Epidermal melanocyte (primary cell): ENCODE measurements at regions not wholly inside any gene's neighbourhood (a gene's known extent, or its start where the extent isn't known, plus 50 kb on each side); places are given as distances from the start of the nearest gene placed in this dataset.

Experiments
- DNase-seq: peaks from one replicate; pipeline ENCODE4 v3.0.0; 2011; ENCODE audit warnings: low spot score; ENCODE audit not compliant: insufficient read length

DNA sequence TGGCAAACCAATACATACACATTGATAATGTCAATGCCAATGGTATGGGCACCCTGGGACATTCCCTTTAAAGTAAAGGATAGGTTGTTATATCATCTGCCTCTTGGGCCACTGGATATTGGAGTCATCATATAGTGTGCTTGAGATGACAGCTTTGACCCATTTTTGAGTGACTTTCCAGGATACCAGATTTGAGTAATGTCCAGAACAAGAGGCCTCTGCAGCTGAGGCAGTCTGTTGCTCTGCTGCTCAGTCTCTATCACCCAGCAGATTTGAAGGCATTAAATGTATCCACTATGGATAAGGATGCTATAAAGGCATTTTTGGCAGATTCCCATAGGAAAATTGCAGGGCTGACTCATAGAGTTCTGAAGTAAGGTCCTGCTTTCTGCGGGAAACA, 525.6 kb upstream of the SEMA6A start:
- no peak for DNase-seq

DNA sequence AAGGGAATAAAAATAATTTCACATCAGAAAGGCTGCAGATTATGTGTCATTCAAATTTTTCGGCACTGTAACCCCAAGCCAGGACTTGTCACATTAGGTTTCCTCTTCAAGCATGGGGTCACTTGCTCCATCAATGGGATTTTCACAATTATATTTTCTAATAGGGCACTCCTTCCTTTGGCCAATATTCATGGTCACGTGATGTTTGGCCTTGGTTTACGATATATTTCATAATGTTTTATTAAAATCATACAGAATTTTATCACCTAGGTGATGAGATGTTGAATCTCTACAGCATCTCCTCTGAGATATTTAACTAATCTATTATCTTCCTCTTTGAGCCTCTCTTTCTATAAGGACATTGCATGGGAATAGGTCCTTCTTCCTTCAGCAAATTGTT, 523.5 kb upstream of the SEMA6A start:
- DNase-seq: no peak

DNA sequence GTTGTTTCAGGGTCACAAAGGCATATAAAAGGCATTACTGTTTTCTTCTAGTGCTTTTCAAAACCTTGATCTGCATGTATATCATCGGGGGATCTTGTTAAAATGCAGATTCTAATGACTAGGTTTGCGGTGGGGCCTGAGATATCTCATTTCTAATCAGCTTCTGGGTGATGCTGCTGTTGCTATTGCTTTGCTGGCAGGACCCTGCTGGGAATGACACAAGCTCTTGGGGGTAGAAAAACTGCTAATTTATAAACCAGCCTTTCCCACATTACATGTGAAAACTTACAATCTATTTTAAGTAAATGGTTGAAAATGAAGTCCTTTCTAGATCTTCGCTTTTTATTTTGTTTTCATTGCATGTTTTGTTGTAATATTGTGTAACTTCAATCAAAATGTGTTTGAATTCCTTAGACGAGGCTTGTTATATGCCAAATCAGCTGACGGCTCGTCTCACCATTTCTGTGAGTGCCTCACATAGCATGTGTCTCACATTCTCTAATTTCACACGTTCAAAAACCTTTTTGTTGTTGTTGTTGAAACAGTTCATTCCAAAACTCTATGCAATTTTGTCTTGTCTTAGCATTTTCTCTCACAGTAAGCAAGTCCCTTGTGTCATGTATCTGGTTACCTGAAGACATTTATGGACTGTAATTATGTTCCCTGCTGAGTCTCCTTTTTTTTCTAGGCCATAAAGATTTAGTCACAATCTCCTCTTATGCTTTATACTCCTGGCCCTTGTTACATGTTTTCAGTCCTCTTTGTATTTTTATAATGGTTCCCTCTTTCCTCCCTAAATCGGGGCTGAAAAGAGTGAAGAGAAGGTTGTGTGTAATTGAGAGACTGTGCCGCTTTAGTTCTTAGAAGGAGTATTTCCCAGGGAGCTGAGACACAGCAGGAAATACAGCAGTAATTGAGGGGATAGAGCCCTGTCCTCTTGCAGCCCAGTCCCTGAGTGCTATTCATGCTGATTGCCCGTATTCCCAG, 521.0 kb upstream of the SEMA6A start:
- no peak for DNase-seq

DNA sequence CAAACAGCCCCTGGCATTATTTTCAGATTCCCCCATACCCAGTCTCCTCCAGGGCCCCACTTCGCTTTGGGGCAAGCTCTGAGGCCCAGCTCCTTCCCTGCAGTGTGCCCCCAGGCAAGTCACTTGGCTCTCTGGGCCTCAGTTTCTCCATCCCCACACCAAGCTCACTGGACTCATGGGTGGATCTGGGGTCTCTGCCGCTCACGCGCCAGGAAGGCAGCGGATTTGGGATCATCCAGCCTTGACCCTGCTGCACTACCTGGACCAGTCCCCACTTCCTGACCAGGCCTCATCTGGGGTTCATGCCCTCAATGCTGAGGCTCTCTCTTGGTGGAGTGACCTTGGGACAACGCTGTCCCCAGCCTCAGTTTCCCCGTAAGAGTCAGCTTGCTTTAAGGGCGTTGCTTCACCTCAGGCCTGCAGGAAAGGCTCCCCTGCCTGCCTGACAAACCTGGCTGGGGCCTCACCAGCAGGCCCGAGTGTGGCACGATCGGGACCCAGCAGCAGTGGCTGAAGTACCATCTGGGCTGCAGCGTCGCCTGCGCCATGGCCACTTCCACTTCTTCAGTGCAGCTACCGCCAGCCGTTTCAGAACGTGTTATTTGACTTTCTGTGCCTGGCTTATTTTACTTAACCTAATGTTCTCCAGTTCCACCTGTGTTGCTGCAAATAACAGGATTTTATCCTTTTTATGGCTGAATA, 519.6 kb upstream of the SEMA6A start:
- DNase-seq: no peak

DNA sequence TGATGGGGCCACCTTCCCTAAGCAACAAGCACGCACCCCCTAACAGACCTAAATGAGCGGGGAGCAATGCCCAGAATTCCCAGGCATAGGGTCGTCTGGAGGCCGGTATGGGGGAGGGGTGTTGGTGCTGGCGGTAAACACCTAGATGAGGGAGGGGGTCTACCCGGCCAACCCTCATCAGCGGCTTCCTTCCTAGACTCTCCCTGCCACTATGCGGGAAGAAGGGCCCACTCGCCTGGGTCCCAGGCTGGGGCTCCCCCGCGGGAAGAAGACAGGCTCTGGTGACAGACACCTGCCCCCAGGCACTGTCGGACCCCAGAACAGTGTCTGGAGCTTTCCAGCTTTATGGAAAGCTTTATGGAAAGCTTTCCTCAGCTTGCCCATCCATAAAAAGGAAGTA, 519.0 kb upstream of the SEMA6A start:
- DNase-seq: no peak

DNA sequence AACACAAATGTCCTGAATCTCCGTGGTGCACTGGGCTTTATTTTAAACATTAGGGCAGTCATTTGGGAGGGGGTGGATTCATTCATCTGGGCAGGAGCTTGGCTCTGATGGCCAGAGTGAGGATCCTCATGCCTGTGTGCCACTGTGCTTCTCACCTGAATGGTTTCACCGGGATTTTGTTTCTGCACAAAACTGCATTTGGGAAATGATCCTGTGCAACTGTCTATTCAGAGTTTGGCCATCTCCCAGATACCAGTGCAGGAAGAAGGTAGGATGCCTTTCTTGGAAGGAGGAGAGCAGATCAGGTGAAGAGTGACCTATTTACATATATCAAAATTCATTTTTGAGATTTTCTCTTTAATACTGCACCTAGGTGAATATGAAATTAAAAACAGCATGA, 514.4 kb upstream of the SEMA6A start:
- DNase-seq: no peak

DNA sequence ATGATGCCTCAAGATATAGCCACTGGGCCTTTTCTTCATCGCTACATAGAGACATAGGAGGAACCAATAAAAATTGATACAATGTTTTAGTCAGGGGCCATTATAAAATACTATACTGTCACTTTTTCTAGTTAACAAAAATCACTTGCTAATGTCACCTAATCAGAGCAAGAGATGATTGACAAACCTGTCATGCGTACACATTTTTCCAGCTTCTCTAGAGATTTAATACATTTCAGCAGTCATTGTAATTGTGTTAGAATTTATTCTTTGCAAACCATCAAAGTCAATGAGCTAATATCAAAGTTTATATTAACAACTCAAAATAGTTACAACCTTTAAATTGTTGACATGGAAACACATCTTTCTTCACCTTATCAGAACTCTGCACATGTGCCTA, 513.6 kb upstream of the SEMA6A start:
- no peak for DNase-seq

DNA sequence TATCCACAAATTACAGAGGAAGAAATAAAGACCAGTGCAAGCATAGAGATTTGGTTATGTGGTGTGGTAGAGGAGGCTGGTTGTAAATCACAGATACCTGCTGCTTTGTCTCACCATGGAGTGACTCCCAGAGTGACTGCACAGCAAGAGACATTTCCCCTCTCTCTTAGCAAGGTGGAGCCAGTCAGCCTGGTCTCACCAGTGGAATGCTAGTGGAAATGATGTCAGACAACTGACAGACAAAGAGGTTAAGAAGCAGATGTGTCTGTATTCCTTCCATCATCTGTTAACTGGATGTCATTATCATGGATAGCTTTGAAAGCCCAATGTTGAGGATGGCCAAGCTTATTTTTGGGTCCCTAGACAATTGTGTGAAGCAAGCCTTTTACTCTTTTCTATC, 509.4 kb upstream of the SEMA6A start:
- no peak for DNase-seq

DNA sequence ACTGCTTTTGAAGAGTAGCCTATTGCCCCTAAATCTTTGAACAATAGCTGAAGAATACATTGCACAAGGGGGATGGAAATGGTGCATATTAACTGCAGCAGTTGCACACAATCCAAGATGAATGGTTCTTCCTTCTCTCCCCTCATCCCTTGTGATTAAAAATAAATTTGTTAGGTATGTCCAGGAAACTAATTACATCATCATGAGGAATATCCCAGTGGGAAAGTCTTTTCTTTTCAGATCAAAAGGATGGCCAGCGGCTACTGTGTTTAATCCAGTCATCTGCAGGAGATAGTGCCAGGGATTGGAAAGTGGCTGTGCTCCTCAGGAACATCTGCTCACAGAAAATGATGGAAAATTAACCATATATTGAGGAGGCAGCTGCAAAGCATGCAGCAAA, 508.4 kb upstream of the SEMA6A start:
- DNase-seq: no peak

DNA sequence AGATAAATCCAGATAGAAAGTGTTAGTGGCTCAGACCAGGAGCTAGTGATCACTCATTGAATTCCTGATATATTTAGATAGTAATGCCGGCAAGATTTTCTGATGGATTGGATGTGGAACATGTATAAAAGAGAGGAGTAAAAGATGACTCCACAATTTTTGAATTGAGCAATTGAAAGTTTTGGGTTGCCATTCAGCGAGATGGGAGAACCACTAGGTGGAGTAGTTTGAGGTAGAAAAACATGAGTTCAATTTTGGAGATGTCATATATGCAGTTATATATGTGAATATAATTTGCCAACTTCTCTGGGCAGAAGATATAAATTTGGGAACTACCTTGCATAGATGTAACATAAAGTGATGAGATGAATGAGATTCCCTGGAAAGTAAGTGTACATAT, 502.5 kb upstream of the SEMA6A start:
- DNase-seq: no peak

DNA sequence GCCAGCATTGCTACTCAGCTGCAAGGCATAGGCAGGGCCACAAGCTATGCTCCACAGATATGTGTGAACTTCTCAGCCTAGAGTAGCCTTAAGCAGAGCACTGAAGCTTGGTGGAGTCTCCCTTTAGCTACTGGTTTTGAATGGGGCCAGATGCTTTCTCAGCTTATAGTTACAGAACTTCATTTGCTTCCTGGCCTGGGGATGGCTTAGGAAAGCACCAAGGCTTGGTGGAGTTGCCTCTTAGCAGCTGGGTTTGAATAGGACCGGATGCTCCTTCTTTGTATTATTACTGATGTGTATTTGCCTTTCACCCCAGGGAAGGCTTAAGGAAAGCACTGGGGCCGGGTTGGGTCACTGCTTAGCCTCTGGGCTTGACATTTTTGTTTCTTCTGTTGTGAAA, 497.8 kb upstream of the SEMA6A start:
- no peak for DNase-seq

DNA sequence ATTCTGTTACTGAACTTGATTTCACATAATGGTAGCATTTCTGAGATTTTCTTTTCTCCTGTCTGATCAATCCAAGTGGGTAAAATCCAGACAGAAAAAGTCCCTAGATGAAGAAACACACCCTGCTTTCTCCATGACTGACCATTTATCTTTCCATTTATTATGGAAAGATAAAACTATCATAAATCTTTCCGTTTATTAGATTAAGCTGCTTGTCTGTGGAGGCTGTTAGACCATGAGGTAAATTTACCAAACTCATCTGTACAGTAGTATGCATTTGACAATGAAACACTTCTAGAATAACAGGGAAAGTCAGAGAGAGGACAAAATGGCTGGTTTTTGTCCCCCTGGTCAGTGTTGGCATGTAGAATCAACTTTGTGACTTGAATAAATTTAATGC, 491.2 kb upstream of the SEMA6A start:
- no peak for DNase-seq

DNA sequence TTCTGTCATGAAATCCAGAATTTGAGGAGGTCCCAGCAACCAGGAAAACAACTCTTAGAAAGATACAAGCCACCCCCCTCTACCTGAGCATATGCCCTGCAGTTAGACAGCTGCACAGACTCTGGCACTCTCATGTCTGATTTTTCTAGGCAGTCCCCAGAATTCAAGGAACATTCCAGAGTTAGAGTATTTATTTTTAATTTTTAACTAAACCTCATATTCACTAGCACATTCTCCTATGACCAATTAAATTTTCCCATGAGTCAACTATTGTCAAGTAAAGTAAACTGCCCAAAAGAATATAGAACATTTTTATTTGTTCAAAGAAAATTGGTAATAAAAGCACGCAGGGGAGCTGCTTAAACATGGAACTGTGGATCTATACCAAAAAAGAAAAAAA, 490.5 kb upstream of the SEMA6A start:
- DNase-seq: no peak

DNA sequence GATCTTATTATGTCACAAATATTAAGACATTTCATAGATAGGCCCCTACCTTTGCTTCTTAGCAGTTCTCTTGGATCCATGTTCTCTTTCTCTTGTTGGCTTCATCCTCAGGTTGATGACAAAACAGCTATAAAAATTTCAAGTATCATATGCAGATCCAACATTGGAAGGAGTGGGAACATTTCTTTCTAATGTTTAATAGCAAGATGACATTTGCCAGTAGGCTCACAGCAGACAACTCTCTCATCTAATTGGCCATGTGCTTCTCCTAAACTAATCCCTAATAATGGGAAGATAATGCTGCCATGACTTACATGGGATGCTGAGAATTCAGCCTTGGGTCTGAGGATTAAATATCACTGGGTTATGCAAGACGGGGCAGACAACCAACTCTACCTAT, 485.5 kb upstream of the SEMA6A start:
- DNase-seq: no peak

DNA sequence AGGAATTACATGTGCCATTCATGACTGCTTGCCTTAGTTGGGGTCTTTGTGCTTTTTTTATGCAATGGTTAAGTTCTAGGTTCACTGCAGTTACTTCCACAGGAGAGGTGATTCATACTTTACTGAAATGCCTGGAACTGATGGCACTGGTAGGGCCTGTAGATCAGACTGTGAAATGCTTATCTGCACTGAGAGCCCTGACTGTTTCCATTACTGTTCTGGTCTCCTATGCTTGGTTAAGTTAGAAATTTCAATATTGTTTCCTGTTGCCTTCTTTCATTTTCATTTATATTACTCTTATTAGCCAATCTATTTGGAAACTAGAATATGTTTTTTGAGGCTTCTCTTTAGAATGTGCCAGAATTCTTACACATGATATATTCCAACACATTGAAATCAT, 484.1 kb upstream of the SEMA6A start:
- no peak for DNase-seq

DNA sequence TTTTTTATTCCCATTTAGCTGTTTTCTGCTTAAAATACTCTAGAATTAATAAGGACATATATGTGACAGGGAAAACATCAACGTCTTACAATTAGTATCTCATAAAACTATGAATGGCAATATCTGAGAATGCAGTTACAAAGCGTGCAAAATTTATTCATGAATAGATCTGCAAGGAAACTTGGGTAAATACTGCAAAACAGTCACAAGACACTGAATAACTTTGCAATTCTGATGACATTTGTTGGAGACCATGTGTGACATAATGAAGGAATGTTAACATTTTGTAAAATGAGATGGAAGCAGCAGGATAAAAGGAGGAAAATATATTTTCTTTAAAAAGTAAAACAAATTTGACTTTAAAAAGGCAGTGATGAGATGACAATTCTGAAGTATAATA, 480.9 kb upstream of the SEMA6A start:
- DNase-seq: no peak

DNA sequence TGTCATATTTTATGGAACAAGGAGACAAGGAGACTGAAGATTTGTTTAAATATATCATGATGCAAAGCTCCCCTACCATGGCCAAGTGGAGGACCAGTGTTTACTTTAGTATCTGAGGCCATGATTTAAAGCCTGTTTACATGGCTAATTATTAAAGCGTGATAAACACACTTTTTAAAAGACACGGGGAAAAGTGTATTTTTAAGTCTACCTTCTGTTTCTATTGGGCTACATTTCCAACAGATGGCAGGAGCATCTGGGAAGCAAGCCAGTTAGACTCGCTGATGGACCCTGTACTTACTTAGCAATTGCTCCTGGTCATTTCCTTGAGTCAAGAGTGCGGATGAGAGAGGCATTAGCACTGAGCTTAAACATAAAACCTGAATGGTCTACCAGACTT, 480.3 kb upstream of the SEMA6A start:
- DNase-seq: no peak

DNA sequence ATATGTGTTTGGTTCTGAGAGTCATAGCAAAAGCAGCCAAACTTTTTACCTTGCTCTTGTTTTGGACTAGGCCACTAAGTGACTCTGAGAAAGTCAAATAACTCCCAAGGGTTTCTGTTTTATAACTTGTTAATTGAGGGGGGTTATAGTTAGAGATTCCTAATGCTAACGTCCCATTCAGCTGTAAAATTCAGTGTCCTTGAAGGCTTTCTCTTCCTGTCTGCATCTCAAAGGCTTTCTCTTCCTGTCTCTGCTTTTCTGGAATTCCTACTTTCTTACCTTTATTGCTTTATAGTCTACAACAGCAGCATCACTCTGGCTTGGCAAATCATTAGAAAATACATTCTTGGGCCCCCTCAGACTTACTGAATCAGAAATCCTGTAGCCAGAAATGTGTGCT, 479.5 kb upstream of the SEMA6A start:
- DNase-seq: no peak

DNA sequence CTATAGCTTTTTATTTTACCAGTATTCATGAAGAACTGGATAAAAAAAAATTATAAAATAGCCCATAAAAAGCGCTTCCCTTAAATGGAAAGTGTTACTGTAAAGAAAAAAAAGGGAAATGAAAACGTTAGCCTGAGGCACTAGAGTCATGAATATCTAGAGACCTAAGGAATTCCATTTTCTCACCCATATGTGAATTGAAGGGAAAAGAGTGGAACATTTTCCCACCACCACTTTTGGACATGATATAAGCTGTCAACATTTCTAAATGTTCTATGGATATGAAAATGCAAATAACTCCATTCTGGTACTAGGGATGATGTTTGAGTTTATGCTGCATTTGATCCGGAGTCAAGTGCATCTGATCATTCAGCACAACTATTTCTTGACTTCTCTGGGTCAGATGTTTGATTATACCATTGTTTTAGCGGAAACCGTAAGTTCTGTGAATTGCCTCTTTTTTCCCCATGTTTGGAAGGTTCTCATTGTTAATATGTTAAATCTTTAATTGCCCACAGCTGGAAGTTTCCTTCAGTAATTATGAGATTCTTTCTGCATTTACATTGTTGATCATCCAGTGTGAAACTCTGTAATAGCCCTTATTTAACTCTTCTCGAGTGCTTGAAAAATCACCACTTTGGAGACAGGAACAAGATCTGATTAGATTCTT, 467.4 kb upstream of the SEMA6A start:
- DNase-seq: no peak

DNA sequence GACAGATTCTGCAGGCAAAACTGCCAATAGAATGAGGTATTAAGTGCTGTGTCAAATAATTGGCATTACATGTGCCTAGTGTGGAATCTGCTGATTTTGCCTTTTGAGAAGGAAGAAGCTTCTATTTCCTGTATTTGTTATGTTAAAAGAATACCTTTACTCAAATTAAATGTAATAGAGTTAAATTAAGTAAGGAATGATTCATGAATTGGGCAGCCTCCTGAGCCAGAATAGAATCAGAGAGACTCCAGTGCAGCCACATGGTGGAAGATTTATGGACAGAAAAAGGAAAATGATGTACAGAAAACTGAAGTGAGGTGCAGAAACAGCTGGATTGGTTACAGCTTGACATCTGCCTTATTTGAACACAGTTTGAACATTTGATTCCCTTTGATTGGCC, 464.4 kb upstream of the SEMA6A start:
- DNase-seq: no peak

DNA sequence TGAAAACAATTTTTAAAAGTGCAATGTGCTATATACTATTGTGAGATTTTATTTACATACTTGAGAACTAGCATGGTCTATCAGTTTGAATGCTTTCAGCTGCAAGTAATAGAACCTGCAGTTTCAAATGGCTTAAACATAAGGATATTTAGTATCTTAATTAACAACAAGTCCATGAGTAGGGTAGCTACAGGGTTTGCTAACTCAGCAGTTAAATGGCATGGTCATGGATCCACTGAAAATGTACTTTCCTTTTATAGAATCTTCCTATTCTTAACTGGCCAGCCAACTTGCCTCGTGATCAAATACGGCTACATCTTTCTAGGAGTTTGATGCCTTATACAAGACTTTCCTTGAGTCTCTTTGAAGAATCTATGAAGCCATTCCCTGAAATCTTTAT, 452.8 kb upstream of the SEMA6A start:
- no peak for DNase-seq

DNA sequence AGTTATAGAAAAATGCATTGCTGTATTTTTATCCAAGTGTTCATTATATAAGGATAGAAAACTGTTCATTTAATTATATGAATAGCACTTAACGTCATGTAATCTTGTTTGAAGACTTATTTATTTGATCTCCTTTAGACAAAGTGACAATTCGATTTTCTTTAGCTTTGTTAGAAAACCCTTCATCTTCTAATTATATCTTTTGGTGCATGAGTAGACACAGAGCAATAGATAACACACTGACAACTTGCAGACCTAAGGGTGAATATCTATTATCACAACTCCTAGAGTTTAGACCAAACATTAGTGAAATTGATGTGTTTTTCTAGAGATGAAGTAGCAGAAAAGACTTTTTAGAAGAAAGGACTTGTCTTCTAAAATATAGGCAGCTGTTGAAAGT, 446.4 kb upstream of the SEMA6A start:
- no peak for DNase-seq
